Right renal cortex interstitium (tissue), 3 donors: ENCODE measurements at regions not wholly inside any gene's neighbourhood (a gene's known extent, or its start where the extent isn't known, plus 50 kb on each side); places are given as distances from the start of the nearest gene placed in this dataset.

Experiments
- DNase-seq, 3 donors: peaks; one replicate each; pipeline ENCODE4 v3.0.0-alpha.2; 2013; ENCODE audit warnings: low read depth in 3 of 3, low spot score in 2 of 3

- DNase-seq, result no peak
These were observed 1122.2 kb downstream of the OLFM4 start for GRCh38 chr13:54150851-54151250.

- DNase-seq, result no peak
These were observed 1133.5 kb downstream of the OLFM4 start for GRCh38 chr13:54162069-54162468.

- no peak for DNase-seq
These were observed 1137.1 kb downstream of the OLFM4 start for GRCh38 chr13:54165581-54166215.

- DNase-seq, result no peak
These were observed 1145.4 kb downstream of the OLFM4 start for GRCh38 chr13:54173996-54174395.

GRCh38 chr13:54175466-54175865 lies 1146.9 kb downstream of the OLFM4 start:
- no peak for DNase-seq

- no peak for DNase-seq
These were observed 1148.9 kb downstream of the OLFM4 start for GRCh38 chr13:54177466-54177865.

GRCh38 chr13:54183166-54183565 lies 1154.6 kb downstream of the OLFM4 start:
- no peak for DNase-seq

- DNase-seq, result no peak
These were observed 1155.1 kb downstream of the OLFM4 start for GRCh38 chr13:54183728-54184127.

GRCh38 chr13:54184576-54184975 lies 1156.0 kb downstream of the OLFM4 start:
- no peak for DNase-seq

- no peak for DNase-seq
These were observed 1156.5 kb downstream of the OLFM4 start for GRCh38 chr13:54185101-54185500.

- no peak for DNase-seq
These were observed 1157.2 kb downstream of the OLFM4 start for GRCh38 chr13:54185785-54186184.

- DNase-seq, result no peak
These were observed 1158.8 kb downstream of the OLFM4 start for GRCh38 chr13:54187461-54187860.

GRCh38 chr13:54194233-54195024 lies 1165.8 kb downstream of the OLFM4 start:
- DNase-seq, result no peak

GRCh38 chr13:54196684-54197083 lies 1168.1 kb downstream of the OLFM4 start:
- DNase-seq, result no peak

GRCh38 chr13:54198911-54199310 lies 1170.3 kb downstream of the OLFM4 start:
- DNase-seq, result no peak

- DNase-seq, result no peak
These were observed 1178.0 kb downstream of the OLFM4 start for GRCh38 chr13:54206626-54207025.

- DNase-seq, result no peak
These were observed 1181.9 kb downstream of the OLFM4 start for GRCh38 chr13:54210397-54211049.

GRCh38 chr13:54216221-54216620 lies 1187.6 kb downstream of the OLFM4 start:
- no peak for DNase-seq

GRCh38 chr13:54226876-54227275 lies 1198.3 kb downstream of the OLFM4 start:
- DNase-seq, result no peak

GRCh38 chr13:54232700-54233099 lies 1204.1 kb downstream of the OLFM4 start:
- no peak for DNase-seq

GRCh38 chr13:54234607-54235006 lies 1206.0 kb downstream of the OLFM4 start:
- no peak for DNase-seq

GRCh38 chr13:54241719-54242118 lies 1213.1 kb downstream of the OLFM4 start:
- peak; percentile 3 to 18 (median 7) for DNase-seq
